HEK293 (cell line): ENCODE measurements at regions not wholly inside any gene's neighbourhood (a gene's known extent, or its start where the extent isn't known, plus 50 kb on each side); places are given as distances from the start of the nearest gene placed in this dataset.

Experiments
- HOXA7 ChIP-seq: sonication (generic); formaldehyde crosslinking; IDR thresholded peaks from 2 replicates; pipeline ENCODE4 v1.8.1; 2022; ENCODE audit warnings: missing genetic modification reagents, borderline replicate concordance
- REPIN1 ChIP-seq: fragments of 450-650 bp; formaldehyde crosslinking; IDR thresholded peaks from 2 replicates; pipeline ENCODE4 v1.5.1; 2017; ENCODE audit warnings: missing biosample characterization, missing genetic modification characterization, low read depth
- TCF7L2 ChIP-seq: IDR thresholded peaks from 2 replicates; pipeline ENCODE4 v1.6.1; 2011; ENCODE audit warnings: low read depth, mild to moderate bottlenecking, inconsistent platforms, low read length, moderate library complexity, borderline replicate concordance
- ZNF24 ChIP-seq: fragments of 450-650 bp; formaldehyde crosslinking; IDR thresholded peaks from 2 replicates; pipeline ENCODE4 v1.5.1; 2016; ENCODE audit warnings: missing biosample characterization, missing genetic modification characterization
- ZNF335 ChIP-seq: fragments of 450-650 bp; formaldehyde crosslinking; conservative IDR thresholded peaks from 2 replicates; pipeline ENCODE4 v1.5.1; 2016; ENCODE audit warnings: missing biosample characterization, missing genetic modification characterization
- ZNF350 ChIP-seq: fragments of 450-650 bp; formaldehyde crosslinking; IDR thresholded peaks from 2 replicates; pipeline ENCODE4 v1.5.0; 2017; ENCODE audit warnings: missing biosample characterization, mild to moderate bottlenecking, missing genetic modification characterization
- ZNF37A ChIP-seq: fragments of 450-650 bp; IDR thresholded peaks from 2 replicates; pipeline ENCODE4 v1.5.1; 2018; ENCODE audit warnings: missing biosample characterization, missing genetic modification characterization
- ZNF629 ChIP-seq: fragments of 450-650 bp; formaldehyde crosslinking; IDR thresholded peaks from 2 replicates; pipeline ENCODE4 v1.5.1; 2017; ENCODE audit warnings: missing biosample characterization, missing genetic modification characterization
- ZNF843 ChIP-seq: fragments of 450-650 bp; formaldehyde crosslinking; IDR thresholded peaks from 2 replicates; pipeline ENCODE4 v1.5.1; 2016; ENCODE audit warnings: missing biosample characterization, missing genetic modification characterization
- TF ChIP-seq, protein P1 (sequence below): fragments of 450-650 bp; formaldehyde crosslinking; IDR thresholded peaks from 2 replicates; pipeline ENCODE4 v1.5.1; 2016; ENCODE audit warnings: missing biosample characterization, missing genetic modification characterization
- TF ChIP-seq, protein P2 (sequence below): fragments of 450-650 bp; formaldehyde crosslinking; IDR thresholded peaks from 2 replicates; pipeline ENCODE4 v1.5.1; 2016; ENCODE audit warnings: missing biosample characterization, missing genetic modification characterization, borderline replicate concordance
- TF ChIP-seq, protein P3 (sequence below): fragments of 450-650 bp; formaldehyde crosslinking; IDR thresholded peaks from 2 replicates; pipeline ENCODE4 v1.5.1; 2016; ENCODE audit warnings: missing biosample characterization, missing genetic modification characterization
- TF ChIP-seq, protein P4 (sequence below): fragments of 450-650 bp; formaldehyde crosslinking; IDR thresholded peaks from 2 replicates; pipeline ENCODE4 v1.5.1; 2016; ENCODE audit warnings: missing biosample characterization, missing genetic modification characterization
- TF ChIP-seq, protein P5 (sequence below): sonication (generic); formaldehyde crosslinking; IDR thresholded peaks from 2 replicates; pipeline ENCODE4 v1.8.1; 2022; ENCODE audit warnings: mild to moderate bottlenecking, moderate library complexity, missing genetic modification reagents

DNA sequence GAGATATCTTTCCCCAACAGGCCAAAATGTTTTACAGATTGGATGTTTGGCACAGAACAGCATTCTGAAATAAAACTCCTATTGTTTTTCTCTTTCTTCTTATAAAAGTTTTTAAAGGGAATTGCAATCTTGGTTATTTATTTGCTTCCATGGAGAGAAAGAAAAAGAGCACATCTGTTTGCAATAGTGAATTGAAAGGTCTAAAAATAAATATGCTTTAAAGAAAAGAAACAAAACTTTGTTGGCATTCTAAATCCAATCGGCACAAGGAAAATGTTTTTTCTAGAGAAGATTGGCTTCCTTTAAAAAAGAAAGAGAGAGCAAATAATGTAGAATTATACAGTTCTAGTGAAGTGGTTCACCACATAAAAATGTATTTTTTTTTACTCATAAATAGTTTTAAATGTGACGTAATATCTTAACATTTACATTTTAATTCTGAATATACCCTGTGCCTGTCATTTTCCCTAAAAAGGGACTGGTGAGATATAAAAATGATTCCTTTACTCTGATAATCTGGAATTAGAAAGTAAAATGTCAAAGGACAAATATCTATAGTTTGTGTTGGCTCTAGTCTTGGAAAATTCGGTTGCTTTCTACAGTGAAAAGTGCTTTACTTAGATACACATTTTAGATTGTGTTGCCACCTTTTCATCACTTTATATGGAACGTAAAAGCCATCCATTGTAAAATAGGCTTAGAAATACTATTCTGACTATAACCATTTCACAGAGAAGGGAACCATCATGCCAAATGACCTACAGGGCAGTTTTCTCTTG is 257.4 kb upstream of the CBLB start:
- no peak for TF ChIP-seq ZNF335 (tag by site-specific recombination)
- TF ChIP-seq HOXA7 (CRISPR knock-in tag) = no peak
- no peak for TF ChIP-seq ZNF629
- TF ChIP-seq, protein P1, sequence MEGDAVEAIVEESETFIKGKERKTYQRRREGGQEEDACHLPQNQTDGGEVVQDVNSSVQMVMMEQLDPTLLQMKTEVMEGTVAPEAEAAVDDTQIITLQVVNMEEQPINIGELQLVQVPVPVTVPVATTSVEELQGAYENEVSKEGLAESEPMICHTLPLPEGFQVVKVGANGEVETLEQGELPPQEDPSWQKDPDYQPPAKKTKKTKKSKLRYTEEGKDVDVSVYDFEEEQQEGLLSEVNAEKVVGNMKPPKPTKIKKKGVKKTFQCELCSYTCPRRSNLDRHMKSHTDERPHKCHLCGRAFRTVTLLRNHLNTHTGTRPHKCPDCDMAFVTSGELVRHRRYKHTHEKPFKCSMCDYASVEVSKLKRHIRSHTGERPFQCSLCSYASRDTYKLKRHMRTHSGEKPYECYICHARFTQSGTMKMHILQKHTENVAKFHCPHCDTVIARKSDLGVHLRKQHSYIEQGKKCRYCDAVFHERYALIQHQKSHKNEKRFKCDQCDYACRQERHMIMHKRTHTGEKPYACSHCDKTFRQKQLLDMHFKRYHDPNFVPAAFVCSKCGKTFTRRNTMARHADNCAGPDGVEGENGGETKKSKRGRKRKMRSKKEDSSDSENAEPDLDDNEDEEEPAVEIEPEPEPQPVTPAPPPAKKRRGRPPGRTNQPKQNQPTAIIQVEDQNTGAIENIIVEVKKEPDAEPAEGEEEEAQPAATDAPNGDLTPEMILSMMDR (tag by site-specific recombination) = no peak
- TF ChIP-seq, protein P2, sequence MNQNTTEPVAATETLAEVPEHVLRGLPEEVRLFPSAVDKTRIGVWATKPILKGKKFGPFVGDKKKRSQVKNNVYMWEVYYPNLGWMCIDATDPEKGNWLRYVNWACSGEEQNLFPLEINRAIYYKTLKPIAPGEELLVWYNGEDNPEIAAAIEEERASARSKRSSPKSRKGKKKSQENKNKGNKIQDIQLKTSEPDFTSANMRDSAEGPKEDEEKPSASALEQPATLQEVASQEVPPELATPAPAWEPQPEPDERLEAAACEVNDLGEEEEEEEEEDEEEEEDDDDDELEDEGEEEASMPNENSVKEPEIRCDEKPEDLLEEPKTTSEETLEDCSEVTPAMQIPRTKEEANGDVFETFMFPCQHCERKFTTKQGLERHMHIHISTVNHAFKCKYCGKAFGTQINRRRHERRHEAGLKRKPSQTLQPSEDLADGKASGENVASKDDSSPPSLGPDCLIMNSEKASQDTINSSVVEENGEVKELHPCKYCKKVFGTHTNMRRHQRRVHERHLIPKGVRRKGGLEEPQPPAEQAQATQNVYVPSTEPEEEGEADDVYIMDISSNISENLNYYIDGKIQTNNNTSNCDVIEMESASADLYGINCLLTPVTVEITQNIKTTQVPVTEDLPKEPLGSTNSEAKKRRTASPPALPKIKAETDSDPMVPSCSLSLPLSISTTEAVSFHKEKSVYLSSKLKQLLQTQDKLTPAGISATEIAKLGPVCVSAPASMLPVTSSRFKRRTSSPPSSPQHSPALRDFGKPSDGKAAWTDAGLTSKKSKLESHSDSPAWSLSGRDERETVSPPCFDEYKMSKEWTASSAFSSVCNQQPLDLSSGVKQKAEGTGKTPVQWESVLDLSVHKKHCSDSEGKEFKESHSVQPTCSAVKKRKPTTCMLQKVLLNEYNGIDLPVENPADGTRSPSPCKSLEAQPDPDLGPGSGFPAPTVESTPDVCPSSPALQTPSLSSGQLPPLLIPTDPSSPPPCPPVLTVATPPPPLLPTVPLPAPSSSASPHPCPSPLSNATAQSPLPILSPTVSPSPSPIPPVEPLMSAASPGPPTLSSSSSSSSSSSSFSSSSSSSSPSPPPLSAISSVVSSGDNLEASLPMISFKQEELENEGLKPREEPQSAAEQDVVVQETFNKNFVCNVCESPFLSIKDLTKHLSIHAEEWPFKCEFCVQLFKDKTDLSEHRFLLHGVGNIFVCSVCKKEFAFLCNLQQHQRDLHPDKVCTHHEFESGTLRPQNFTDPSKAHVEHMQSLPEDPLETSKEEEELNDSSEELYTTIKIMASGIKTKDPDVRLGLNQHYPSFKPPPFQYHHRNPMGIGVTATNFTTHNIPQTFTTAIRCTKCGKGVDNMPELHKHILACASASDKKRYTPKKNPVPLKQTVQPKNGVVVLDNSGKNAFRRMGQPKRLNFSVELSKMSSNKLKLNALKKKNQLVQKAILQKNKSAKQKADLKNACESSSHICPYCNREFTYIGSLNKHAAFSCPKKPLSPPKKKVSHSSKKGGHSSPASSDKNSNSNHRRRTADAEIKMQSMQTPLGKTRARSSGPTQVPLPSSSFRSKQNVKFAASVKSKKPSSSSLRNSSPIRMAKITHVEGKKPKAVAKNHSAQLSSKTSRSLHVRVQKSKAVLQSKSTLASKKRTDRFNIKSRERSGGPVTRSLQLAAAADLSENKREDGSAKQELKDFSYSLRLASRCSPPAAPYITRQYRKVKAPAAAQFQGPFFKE (tag by site-specific recombination) = no peak
- no peak for TF ChIP-seq REPIN1
- TF ChIP-seq ZNF24 (tag by site-specific recombination) = no peak
- TF ChIP-seq ZNF37A (tag by site-specific recombination) = no peak
- TF ChIP-seq ZNF350 (tag by site-specific recombination) = no peak
- no peak for TF ChIP-seq ZNF843 (tag by site-specific recombination)
- TF ChIP-seq, protein P3, sequence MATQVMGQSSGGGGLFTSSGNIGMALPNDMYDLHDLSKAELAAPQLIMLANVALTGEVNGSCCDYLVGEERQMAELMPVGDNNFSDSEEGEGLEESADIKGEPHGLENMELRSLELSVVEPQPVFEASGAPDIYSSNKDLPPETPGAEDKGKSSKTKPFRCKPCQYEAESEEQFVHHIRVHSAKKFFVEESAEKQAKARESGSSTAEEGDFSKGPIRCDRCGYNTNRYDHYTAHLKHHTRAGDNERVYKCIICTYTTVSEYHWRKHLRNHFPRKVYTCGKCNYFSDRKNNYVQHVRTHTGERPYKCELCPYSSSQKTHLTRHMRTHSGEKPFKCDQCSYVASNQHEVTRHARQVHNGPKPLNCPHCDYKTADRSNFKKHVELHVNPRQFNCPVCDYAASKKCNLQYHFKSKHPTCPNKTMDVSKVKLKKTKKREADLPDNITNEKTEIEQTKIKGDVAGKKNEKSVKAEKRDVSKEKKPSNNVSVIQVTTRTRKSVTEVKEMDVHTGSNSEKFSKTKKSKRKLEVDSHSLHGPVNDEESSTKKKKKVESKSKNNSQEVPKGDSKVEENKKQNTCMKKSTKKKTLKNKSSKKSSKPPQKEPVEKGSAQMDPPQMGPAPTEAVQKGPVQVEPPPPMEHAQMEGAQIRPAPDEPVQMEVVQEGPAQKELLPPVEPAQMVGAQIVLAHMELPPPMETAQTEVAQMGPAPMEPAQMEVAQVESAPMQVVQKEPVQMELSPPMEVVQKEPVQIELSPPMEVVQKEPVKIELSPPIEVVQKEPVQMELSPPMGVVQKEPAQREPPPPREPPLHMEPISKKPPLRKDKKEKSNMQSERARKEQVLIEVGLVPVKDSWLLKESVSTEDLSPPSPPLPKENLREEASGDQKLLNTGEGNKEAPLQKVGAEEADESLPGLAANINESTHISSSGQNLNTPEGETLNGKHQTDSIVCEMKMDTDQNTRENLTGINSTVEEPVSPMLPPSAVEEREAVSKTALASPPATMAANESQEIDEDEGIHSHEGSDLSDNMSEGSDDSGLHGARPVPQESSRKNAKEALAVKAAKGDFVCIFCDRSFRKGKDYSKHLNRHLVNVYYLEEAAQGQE = no peak
- no peak for TF ChIP-seq TCF7L2
- TF ChIP-seq, protein P4, sequence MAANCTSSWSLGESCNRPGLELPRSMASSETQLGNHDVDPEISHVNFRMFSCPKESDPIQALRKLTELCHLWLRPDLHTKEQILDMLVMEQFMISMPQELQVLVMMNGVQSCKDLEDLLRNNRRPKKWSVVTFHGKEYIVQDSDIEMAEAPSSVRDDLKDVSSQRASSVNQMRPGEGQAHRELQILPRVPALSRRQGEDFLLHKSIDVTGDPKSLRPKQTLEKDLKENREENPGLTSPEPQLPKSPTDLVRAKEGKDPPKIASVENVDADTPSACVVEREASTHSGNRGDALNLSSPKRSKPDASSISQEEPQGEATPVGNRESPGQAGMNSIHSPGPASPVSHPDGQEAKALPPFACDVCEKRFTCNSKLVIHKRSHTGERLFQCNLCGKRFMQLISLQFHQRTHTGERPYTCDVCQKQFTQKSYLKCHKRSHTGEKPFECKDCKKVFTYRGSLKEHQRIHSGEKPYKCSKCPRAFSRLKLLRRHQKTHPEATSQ (tag by site-specific recombination) = no peak
- TF ChIP-seq, protein P5, sequence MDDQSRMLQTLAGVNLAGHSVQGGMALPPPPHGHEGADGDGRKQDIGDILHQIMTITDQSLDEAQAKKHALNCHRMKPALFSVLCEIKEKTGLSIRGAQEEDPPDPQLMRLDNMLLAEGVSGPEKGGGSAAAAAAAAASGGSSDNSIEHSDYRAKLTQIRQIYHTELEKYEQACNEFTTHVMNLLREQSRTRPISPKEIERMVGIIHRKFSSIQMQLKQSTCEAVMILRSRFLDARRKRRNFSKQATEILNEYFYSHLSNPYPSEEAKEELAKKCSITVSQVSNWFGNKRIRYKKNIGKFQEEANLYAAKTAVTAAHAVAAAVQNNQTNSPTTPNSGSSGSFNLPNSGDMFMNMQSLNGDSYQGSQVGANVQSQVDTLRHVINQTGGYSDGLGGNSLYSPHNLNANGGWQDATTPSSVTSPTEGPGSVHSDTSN (CRISPR knock-in tag) = no peak
